RWPE2 (cell line): ENCODE measurements at regions not wholly inside any gene's neighbourhood (a gene's known extent, or its start where the extent isn't known, plus 50 kb on each side); places are given as distances from the start of the nearest gene placed in this dataset.

Experiments used
- ATAC-seq: fragments of 200-7000 bp; cut with Tn5 transposase; 3 replicates; pipeline ENCODE4 v1.9.1; 2021; ENCODE audit warnings: low read depth
- DNase-seq: peaks from one replicate; pipeline ENCODE4 v3.0.0-alpha.2; 2020; ENCODE audit warnings: low spot score
- H3K27ac ChIP-seq: fragments of 450-650 bp; 2 replicates; pipeline ENCODE4 v1.5.1; 2017; ENCODE audit warnings: mild to moderate bottlenecking; ENCODE audit not compliant: poor library complexity, severe bottlenecking
- H3K27me3 ChIP-seq: fragments of 250-450 bp; sonication (Bioruptor Pico); 2 replicates; pipeline ENCODE4 v1.5.1; 2021; ENCODE audit warnings: mild to moderate bottlenecking, moderate library complexity; ENCODE audit not compliant: insufficient read depth, poor library complexity, severe bottlenecking
- H3K36me3 ChIP-seq: fragments of 250-450 bp; sonication (Bioruptor Pico); 2 replicates; pipeline ENCODE4 v1.5.1; 2020; ENCODE audit warnings: low read depth, mild to moderate bottlenecking, moderate library complexity
- H3K4me1 ChIP-seq: fragments of 250-450 bp; sonication (Bioruptor Pico); 2 replicates; pipeline ENCODE4 v1.5.1; 2021; ENCODE audit warnings: mild to moderate bottlenecking, moderate library complexity; ENCODE audit not compliant: insufficient read depth, poor library complexity, severe bottlenecking
- H3K4me3 ChIP-seq: fragments of 250-450 bp; sonication (Bioruptor Pico); 2 replicates; pipeline ENCODE4 v1.5.1; 2021; ENCODE audit warnings: mild to moderate bottlenecking, moderate library complexity; ENCODE audit not compliant: severe bottlenecking
- H3K9me3 ChIP-seq: fragments of 250-450 bp; sonication (Bioruptor Pico); 2 replicates; pipeline ENCODE4 v1.5.1; 2021; ENCODE audit warnings: mild to moderate bottlenecking, moderate library complexity; ENCODE audit not compliant: severe bottlenecking
- CTCF ChIP-seq: fragments of 450-650 bp; IDR thresholded peaks from one replicate; pipeline ENCODE4 v1.5.1; 2017; ENCODE audit warnings: mild to moderate bottlenecking, moderate library complexity; ENCODE audit not compliant: poor library complexity, severe bottlenecking

GRCh38 chr5:8114597-8115266 is 245.8 kb downstream of the MTRR start:
- Histone ChIP-seq H3K27ac (no peak overlapping the region), H3K27me3 (peaks cover 9% of the 10 kb centered on the region), H3K4me1 (no peaks in the 10 kb centered on the region), H3K4me3 (no peak overlapping the region), H3K9me3 (no peaks in the 10 kb centered on the region), H3K36me3 (no peaks in the 10 kb centered on the region)
- ATAC-seq (no peak), DNase-seq (no peak)
- no peak for TF ChIP-seq CTCF

GRCh38 chr5:8123559-8123958 is 254.6 kb downstream of the MTRR start:
- Histone ChIP-seq H3K9me3 (no peaks in the 10 kb centered on the region), H3K4me3 (no peak overlapping the region), H3K27ac (no peak overlapping the region), H3K4me1 (no peaks in the 10 kb centered on the region), H3K27me3 (peaks cover 7% of the 10 kb centered on the region), H3K36me3 (no peaks in the 10 kb centered on the region)
- TF ChIP-seq CTCF: no peak
- ATAC-seq: no peak
- no peak for DNase-seq

- no peak for ATAC-seq
- no peaks in the 10 kb centered on the region for H3K4me1 ChIP-seq
- H3K4me3 ChIP-seq: no peak overlapping the region
- H3K9me3 ChIP-seq: no peaks in the 10 kb centered on the region
- no peaks in the 10 kb centered on the region for H3K36me3 ChIP-seq
- H3K27ac ChIP-seq: no peak overlapping the region
- no peak for TF ChIP-seq CTCF
- DNase-seq: no peak
- no peaks in the 10 kb centered on the region for H3K27me3 ChIP-seq
Measured at GRCh38 chr5:8134609-8135008, 265.7 kb downstream of the MTRR start.

- DNase-seq: no peak
- TF ChIP-seq CTCF: no peak
Measured at GRCh38 chr5:8135742-8136141, 266.8 kb downstream of the MTRR start.

GRCh38 chr5:8136271-8136670 is 267.3 kb downstream of the MTRR start:
- no peak overlapping the region for H3K4me3 ChIP-seq
- H3K4me1 ChIP-seq: no peaks in the 10 kb centered on the region
- no peak for DNase-seq
- H3K36me3 ChIP-seq: no peaks in the 10 kb centered on the region
- no peak for TF ChIP-seq CTCF
- no peaks in the 10 kb centered on the region for H3K9me3 ChIP-seq
- H3K27ac ChIP-seq: no peak overlapping the region
- ATAC-seq: no peak
- no peaks in the 10 kb centered on the region for H3K27me3 ChIP-seq

More at GRCh38 chr5:8135742-8136141, 266.8 kb downstream of the MTRR start:
- H3K27me3 ChIP-seq: no peaks in the 10 kb centered on the region
- ATAC-seq: no peak
- H3K4me3 ChIP-seq: no peak overlapping the region
- H3K27ac ChIP-seq: no peak overlapping the region
- no peaks in the 10 kb centered on the region for H3K4me1 ChIP-seq
- no peaks in the 10 kb centered on the region for H3K36me3 ChIP-seq
- H3K9me3 ChIP-seq: no peaks in the 10 kb centered on the region
